GM12878 (cell line): ENCODE measurements at regions not wholly inside any gene's neighbourhood (a gene's known extent, or its start where the extent isn't known, plus 50 kb on each side); places are given as distances from the start of the nearest gene placed in this dataset.

ENCODE experiments used
- ATAC-seq: fragments of 200-7000 bp; cut with Tn5 transposase; 3 replicates; pipeline ENCODE4 v1.9.1; 2020; ENCODE audit warnings: mild to moderate bottlenecking, moderate library complexity
- BruUV-seq: library from RNA; stranded (reverse); fragments of 400-500 nt; replicated peaks from 2 replicates; lab custom pipeline; 2021; lab: Mats Ljungman, UMichigan
- CTCF ChIA-PET: fragments of 300-600 bp; sonication (Branson Sonifier 250); formaldehyde crosslinking; extraction: SDS; loops from one replicate; lab custom pipeline; 2021; ENCODE audit warnings: inconsistent platforms; lab: Yijun Ruan, JAX
- POLR2A ChIA-PET: fragments of 350-600 bp; formaldehyde crosslinking; extraction: SDS; loops from one replicate; lab custom pipeline; 2021; ENCODE audit warnings: inconsistent platforms; lab: Charles Lee
- RAD21 ChIA-PET: fragments of 300-600 bp; sonication (Branson Sonifier 250); formaldehyde crosslinking; loops from one replicate; lab custom pipeline; 2023; ENCODE audit warnings: antibody characterized with exemption; ENCODE audit not compliant: unreplicated experiment; lab: Charles Lee
- SMC1A ChIA-PET: fragments of 300-600 bp; sonication (Branson Sonifier 250); formaldehyde crosslinking; loops from one replicate; lab custom pipeline; 2023; ENCODE audit not compliant: unreplicated experiment, uncharacterized antibody; lab: Charles Lee
- DNase-seq: peaks from one replicate; pipeline ENCODE4 v3.0.0-alpha.2; 2011; ENCODE audit warnings: low read depth, low spot score
- FAIRE-seq: peaks from 3 replicates; lab custom pipeline; 2011; peaks lifted over from hg19 to GRCh38; lab: Jason Lieb, UNC
- H2AFZ ChIP-seq: 2 replicates; pipeline ENCODE4 v1.6.0; 2011; ENCODE audit warnings: low read depth, low read length, control low read depth; ENCODE audit not compliant: control insufficient read depth
- H3K27ac ChIP-seq: 2 replicates; pipeline ENCODE4 v1.5.1; 2011; ENCODE audit warnings: control low read depth; ENCODE audit not compliant: control insufficient read depth, insufficient read depth
- H3K27me3 ChIP-seq, 2 experiments: replicated peaks in 1 of 2; 2 replicates each; pipeline versions ENCODE4 v1.6.0 to v1.6.1; 2011; ENCODE audit warnings: low read length in 1 of 2; ENCODE audit not compliant: control insufficient read depth in 2 of 2, insufficient read depth in 2 of 2
- H3K36me3 ChIP-seq, 2 experiments: 2 replicates each; pipeline ENCODE4 v1.5.1; 2011; ENCODE audit warnings: low read length in 1 of 2; ENCODE audit not compliant: control insufficient read depth in 2 of 2, insufficient read depth in 2 of 2
- H3K4me1 ChIP-seq: 2 replicates; pipeline ENCODE4 v1.6.1; 2011; ENCODE audit warnings: mild to moderate bottlenecking, low read length, moderate library complexity, mixed read lengths; ENCODE audit not compliant: control insufficient read depth, insufficient read depth
- H3K4me2 ChIP-seq: 2 replicates; pipeline ENCODE4 v1.6.0; 2011; ENCODE audit warnings: control low read depth; ENCODE audit not compliant: control insufficient read depth, insufficient read depth
- H3K4me3 ChIP-seq: fragments of 200-600 bp; sonication (generic); 2 replicates; pipeline ENCODE4 v1.5.1; 2016
- H3K79me2 ChIP-seq: 2 replicates; pipeline ENCODE4 v1.6.0; 2011; ENCODE audit warnings: low read length; ENCODE audit not compliant: control insufficient read depth, insufficient read depth
- H3K9ac ChIP-seq: 2 replicates; pipeline ENCODE4 v1.8.0; 2011; ENCODE audit warnings: low read length, control low read depth, mixed read lengths; ENCODE audit not compliant: control insufficient read depth, insufficient read depth
- H3K9me3 ChIP-seq: replicated peaks from 3 replicates; pipeline ENCODE4 v1.5.1; 2011; ENCODE audit warnings: mild to moderate bottlenecking, low read length; ENCODE audit not compliant: control insufficient read depth, insufficient read depth
- H4K20me1 ChIP-seq: 2 replicates; pipeline ENCODE4 v1.6.0; 2011; ENCODE audit not compliant: control insufficient read depth, insufficient read depth
- EGR1 ChIP-seq, 2 experiments: IDR thresholded peaks; 1 replicate in 1 of 2; 2 replicates in 1 of 2; pipeline ENCODE4 v1.6.1; 2011 to 2012; ENCODE audit warnings: low read depth in 2 of 2, low read length in 2 of 2, borderline replicate concordance in 1 of 2, mild to moderate bottlenecking in 1 of 2, moderate library complexity in 1 of 2
- FOXK2 ChIP-seq: fragments of 450-650 bp; IDR thresholded peaks from 2 replicates; pipeline ENCODE4 v1.6.1; 2017; ENCODE audit warnings: mild to moderate bottlenecking, moderate library complexity
- MEF2B ChIP-seq: fragments of 450-650 bp; IDR thresholded peaks from 2 replicates; pipeline ENCODE4 v1.6.1; 2018; ENCODE audit warnings: mild to moderate bottlenecking, moderate library complexity; ENCODE audit not compliant: partially characterized antibody, poor library complexity, severe bottlenecking
- NFXL1 ChIP-seq: fragments of 450-650 bp; IDR thresholded peaks from 2 replicates; pipeline ENCODE4 v1.6.1; 2017; ENCODE audit warnings: antibody characterized with exemption, mild to moderate bottlenecking, borderline replicate concordance
- NR2F1 ChIP-seq: fragments of 450-650 bp; conservative IDR thresholded peaks from 2 replicates; pipeline ENCODE4 v1.6.1; 2017; ENCODE audit warnings: mild to moderate bottlenecking
- RFX5 ChIP-seq: IDR thresholded peaks from 2 replicates; pipeline ENCODE4 v1.6.1; 2011; ENCODE audit warnings: low read depth, low read length, improper control_type of control experiment
- ZBTB4 ChIP-seq: fragments of 450-650 bp; formaldehyde crosslinking; IDR thresholded peaks from 2 replicates; pipeline ENCODE4 v1.4.0; 2022; ENCODE audit warnings: mild to moderate bottlenecking, moderate library complexity
- ZNF274 ChIP-seq: IDR thresholded peaks from one replicate; pipeline ENCODE4 v1.8.0; 2011; ENCODE audit not compliant: insufficient read length, insufficient read depth
- WGBS: methylation state at CpG from one replicate; pipeline ENCODE4 v1.1.6; 2016; ENCODE audit warnings: low lambda C conversion rate; ENCODE audit not compliant: insufficient replicate concordance, insufficient coverage; ENCODE audit errors: missing lambda C conversion rate; 5-methylcytosine and 5-hydroxymethylcytosine counted together
- in situ Hi-C: fragments of 300-500 bp; cut with MboI; formaldehyde crosslinking; loops from 9 replicates; pipeline ENCODE4 v1.14.3; 2018; ENCODE audit warnings: mixed read lengths
- intact Hi-C: fragments of 100-400 bp; cut with micrococcal nuclease; formaldehyde crosslinking; loops from one replicate; pipeline ENCODE4 v1.14.2; 2022; ENCODE audit not compliant: unreplicated experiment

- CTCF ChIA-PET: no interaction called here
- BruUV-seq: no TSS peak
Observed at GRCh38 chr9:82216435-82216834, 227.9 kb downstream of the SPATA31D1 start.

More at GRCh38 chr9:82216435-82216834, 227.9 kb downstream of the SPATA31D1 start:
- Histone ChIP-seq H3K4me2 (no peak overlapping the region), H2AFZ (no peak overlapping the region), H3K9me3 (no peaks in the 10 kb centered on the region), H3K9ac (no peak overlapping the region), H4K20me1 (no peaks in the 10 kb centered on the region), H3K36me3 (no peaks in the 10 kb centered on the region), H3K79me2 (no peaks in the 10 kb centered on the region), H3K27me3 (no peaks in the 10 kb centered on the region), H3K4me3 (no peak overlapping the region), H3K27ac (no peak overlapping the region), H3K4me1 (no peaks in the 10 kb centered on the region)
- POLR2A ChIA-PET: no interaction called here
- ATAC-seq (no peak), FAIRE-seq (no peak), DNase-seq (no peak)
- RAD21 ChIA-PET: no interaction called here
- SMC1A ChIA-PET: no interaction called here
- 30% methylated on average over 5 of the region's 5 CpGs for WGBS
- no peak for TF ChIP-seq ZBTB4 (CRISPR knock-in tag)
- TF ChIP-seq NR2F1: no peak
- no peak for TF ChIP-seq ZNF274
- no peak for TF ChIP-seq NFXL1
- TF ChIP-seq RFX5: no peak
- TF ChIP-seq EGR1 (IDR thresholded peaks at IDR 0.05; ENCODE audit: borderline replicate concordance in 1 of 2, low read depth in 2 of 2, low read length in 2 of 2): no peak
- no peak for TF ChIP-seq MEF2B
- TF ChIP-seq FOXK2: no peak
- in situ Hi-C loops (no loop called here), intact Hi-C loops (no loop called here)
